K562 (cell line): ENCODE measurements at regions not wholly inside any gene's neighbourhood (a gene's known extent, or its start where the extent isn't known, plus 50 kb on each side); places are given as distances from the start of the nearest gene placed in this dataset.

Experiments used
- ATAC-seq: fragments of 200-7000 bp; cut with Tn5 transposase; 3 replicates; pipeline ENCODE4 v1.9.1; 2020; ENCODE audit warnings: moderate library complexity
- BruUV-seq: library from RNA; stranded (reverse); fragments of 400-500 nt; replicated peaks from 2 replicates; lab custom pipeline; 2021; lab: Mats Ljungman, UMichigan
- CTCF ChIA-PET: fragments of 300-600 bp; formaldehyde crosslinking; extraction: SDS; loops from one replicate; lab custom pipeline; 2021; ENCODE audit warnings: low intra/inter-chr PET ratio; lab: Yijun Ruan, JAX
- POLR2A ChIA-PET: fragments of 300-600, 350-650 bp; sonication (Branson Sonifier 250); formaldehyde crosslinking; extraction: SDS; loops from one replicate; lab custom pipeline; 2021; ENCODE audit warnings: antibody characterized with exemption, inconsistent platforms; lab: Yijun Ruan, JAX
- DNase-seq, 4 experiments: peaks; one replicate each; pipeline versions ENCODE4 v3.0.0 to v3.0.0-alpha.2; 2011 to 2018; ENCODE audit warnings: low spot score in 3 of 4, mixed read lengths in 3 of 4; ENCODE audit errors: extremely low read depth in 1 of 4
- FAIRE-seq: peaks from 2 replicates; lab custom pipeline; 2011; peaks lifted over from hg19 to GRCh38; lab: Jason Lieb, UNC
- H2AFZ ChIP-seq: 2 replicates; pipeline ENCODE4 v1.6.0; 2011; ENCODE audit warnings: low read depth, low read length, control low read depth, inconsistent platforms
- H3K27ac ChIP-seq: fragments of 200-600 bp; 3 replicates; pipeline ENCODE4 v1.8.0; 2011; ENCODE audit warnings: low read depth, mild to moderate bottlenecking, control low read depth, inconsistent platforms, low read length, moderate library complexity, mixed read lengths; ENCODE audit errors: extremely low read depth
- H3K27me3 ChIP-seq, 2 experiments: fragments of 300-600 bp in 1 of 2; 2 replicates in 1 of 2; 3 replicates in 1 of 2; pipeline versions ENCODE4 v1.6.0 to v1.8.0; 2011; ENCODE audit warnings: inconsistent platforms in 2 of 2, low read length in 2 of 2, mild to moderate bottlenecking in 1 of 2, mixed read lengths in 1 of 2, moderate library complexity in 1 of 2; ENCODE audit not compliant: control insufficient read depth in 2 of 2, insufficient read depth in 2 of 2
- H3K36me3 ChIP-seq: fragments of 300-600 bp; 3 replicates; pipeline ENCODE4 v1.8.0; 2011; ENCODE audit warnings: mild to moderate bottlenecking, low read length, inconsistent platforms; ENCODE audit not compliant: control insufficient read depth, insufficient read depth
- H3K4me1 ChIP-seq, 2 experiments: fragments of 200-600 bp in 1 of 2; replicated peaks in 1 of 2; 2 replicates in 1 of 2; 3 replicates in 1 of 2; pipeline versions ENCODE4 v1.5.1 to v1.8.0; 2011; ENCODE audit warnings: inconsistent platforms in 2 of 2, low read length in 2 of 2, mild to moderate bottlenecking in 1 of 2, mixed read lengths in 1 of 2, moderate library complexity in 1 of 2; ENCODE audit not compliant: control insufficient read depth in 2 of 2, insufficient read depth in 2 of 2
- H3K4me2 ChIP-seq: 2 replicates; pipeline ENCODE4 v1.6.1; 2011; ENCODE audit warnings: low read length, control low read depth, inconsistent platforms, mixed read lengths; ENCODE audit not compliant: insufficient read depth
- H3K4me3 ChIP-seq: fragments of 200-600 bp; sonication (generic), shearing (Covaris generic); 2 replicates; pipeline ENCODE4 v1.5.1; 2016; ENCODE audit warnings: control low read depth, inconsistent platforms
- H3K79me2 ChIP-seq: fragments of 200-600 bp; 3 replicates; pipeline ENCODE4 v1.8.0; 2011; ENCODE audit warnings: low read length, inconsistent platforms; ENCODE audit not compliant: control insufficient read depth, insufficient read depth
- H3K9ac ChIP-seq, 2 experiments: 2 replicates each; pipeline versions ENCODE4 v1.6.0 to v1.6.1; 2011; ENCODE audit warnings: low read depth in 2 of 2, low read length in 2 of 2, control low read depth in 1 of 2, inconsistent platforms in 1 of 2, mild to moderate bottlenecking in 1 of 2, mixed read lengths in 1 of 2; ENCODE audit not compliant: insufficient read depth in 1 of 2
- H3K9me1 ChIP-seq: one replicate; pipeline ENCODE4 v1.6.0; 2011; ENCODE audit warnings: inconsistent platforms, mild to moderate bottlenecking, low read length, moderate library complexity; ENCODE audit not compliant: control insufficient read depth, insufficient read depth
- H3K9me3 ChIP-seq: replicated peaks from 2 replicates; pipeline ENCODE4 v1.5.1; 2011; ENCODE audit warnings: low read depth, low read length, inconsistent platforms; ENCODE audit not compliant: control insufficient read depth, insufficient read depth
- H4K20me1 ChIP-seq: replicated peaks from 2 replicates; pipeline ENCODE4 v1.6.1; 2011; ENCODE audit warnings: low read length, inconsistent platforms, mixed read lengths; ENCODE audit not compliant: control insufficient read depth, insufficient read depth
- BCL6 ChIP-seq: fragments of 250-450 bp; sonication (Bioruptor Pico); IDR thresholded peaks from 2 replicates; pipeline ENCODE4 v1.4.0; 2020
- DLX4 ChIP-seq: fragments of 250-450 bp; sonication (Bioruptor Pico); IDR thresholded peaks from 2 replicates; pipeline ENCODE4 v1.6.1; 2021; ENCODE audit warnings: mild to moderate bottlenecking
- FIP1L1 ChIP-seq: fragments of 200-400 bp; formaldehyde crosslinking; IDR thresholded peaks from 2 replicates; pipeline ENCODE4 v1.6.1; 2018; ENCODE audit warnings: mild to moderate bottlenecking, low read depth, low read length; ENCODE audit not compliant: poor library complexity, severe bottlenecking
- GATA2 ChIP-seq: sonication (generic); formaldehyde crosslinking; IDR thresholded peaks from 2 replicates; pipeline ENCODE4 v1.4.0; 2020; ENCODE audit warnings: mild to moderate bottlenecking, missing genetic modification reagents
- KLF16 ChIP-seq: IDR thresholded peaks from 2 replicates; pipeline ENCODE4 v1.6.1; 2016; ENCODE audit warnings: antibody characterized with exemption
- PTTG1 ChIP-seq: fragments of 450-650 bp; IDR thresholded peaks from 2 replicates; pipeline ENCODE4 v1.6.1; 2016; ENCODE audit warnings: low read depth, mild to moderate bottlenecking, missing genetic modification characterization, missing compliant biosample characterization
- SMARCA5 ChIP-seq: fragments of 450-650 bp; IDR thresholded peaks from 2 replicates; pipeline ENCODE4 v1.6.1; 2016
- ZBTB7A ChIP-seq: IDR thresholded peaks from 2 replicates; pipeline ENCODE4 v1.6.1; 2011; ENCODE audit warnings: low read depth, mild to moderate bottlenecking, low read length, moderate library complexity, borderline replicate concordance; ENCODE audit not compliant: control insufficient read depth
- ZNF436 ChIP-seq: fragments of 250-450, 450-650 bp; sonication (Bioruptor Pico); formaldehyde crosslinking; IDR thresholded peaks from 2 replicates; pipeline ENCODE4 v1.7.0; 2020; ENCODE audit warnings: mild to moderate bottlenecking
- ZNF586 ChIP-seq: fragments of 450-650 bp; formaldehyde crosslinking; conservative IDR thresholded peaks from 2 replicates; pipeline ENCODE4 v1.4.0; 2020; ENCODE audit warnings: mild to moderate bottlenecking, moderate library complexity
- ZNF644 ChIP-seq: fragments of 200-800 bp; sonication (Bioruptor generic); IDR thresholded peaks from 2 replicates; pipeline ENCODE4 v1.6.1; 2016; ENCODE audit warnings: low read depth, missing genetic modification characterization, missing compliant biosample characterization
- WGBS: fragments of 100-300 bp; shearing (Covaris generic); methylation state at CpG from one replicate; pipeline ENCODE4 v1.1.6; 2016; ENCODE audit warnings: low coverage, mixed read lengths; ENCODE audit not compliant: insufficient coverage; ENCODE audit errors: missing lambda C conversion rate; 5-methylcytosine and 5-hydroxymethylcytosine counted together
- in situ Hi-C: fragments of 300-500 bp; cut with MboI; formaldehyde crosslinking; loops from 4 replicates; pipeline ENCODE4 v1.15.0; 2018; ENCODE audit warnings: inconsistent platforms, mixed read lengths
- intact Hi-C: fragments of 100-400 bp; cut with micrococcal nuclease; formaldehyde crosslinking; loops from 2 replicates; pipeline ENCODE4 v1.14.2; 2022
- TF ChIP-seq, protein P1 (sequence below): sonication (generic); IDR thresholded peaks from 2 replicates; pipeline ENCODE4 v1.6.1; 2016
- TF ChIP-seq, protein P2 (sequence below): sonication (generic); formaldehyde crosslinking; IDR thresholded peaks from 2 replicates; pipeline ENCODE4 v1.5.0; 2020; ENCODE audit warnings: missing genetic modification reagents
- TF ChIP-seq, protein P3 (sequence below), 2 experiments: fragments of 450-650 bp; IDR thresholded peaks; 2 replicates each; pipeline ENCODE4 v1.6.1; 2016; ENCODE audit warnings: mild to moderate bottlenecking in 2 of 2, borderline replicate concordance in 1 of 2, low read depth in 1 of 2, moderate library complexity in 1 of 2

GRCh38 chr7:81321949-81322348, 403.1 kb upstream of the SEMA3C start:
- no peak overlapping the region for H3K9ac ChIP-seq
- H4K20me1 ChIP-seq: no peaks in the 10 kb centered on the region
- H3K27ac ChIP-seq: no peak overlapping the region
- DNase-seq (no peak), FAIRE-seq (no peak), ATAC-seq (no peak)
- H2AFZ ChIP-seq: no peak overlapping the region
- H3K4me2 ChIP-seq: no peak overlapping the region
- no peaks in the 10 kb centered on the region for H3K9me1 ChIP-seq
- POLR2A ChIA-PET: no interaction called here
- in situ Hi-C loops (no loop called here), intact Hi-C loops (no loop called here)
- no peaks in the 10 kb centered on the region for H3K36me3 ChIP-seq
- H3K4me1 ChIP-seq: no peaks in the 10 kb centered on the region
- CTCF ChIA-PET: no interaction called here
- no peaks in the 10 kb centered on the region for H3K9me3 ChIP-seq
- no peak overlapping the region for H3K4me3 ChIP-seq
- no TSS peak for BruUV-seq
- H3K27me3 ChIP-seq: no peaks in the 10 kb centered on the region
- H3K79me2 ChIP-seq: no peaks in the 10 kb centered on the region
- 14% methylated on average over 1 of the region's 1 CpG for WGBS
- TF ChIP-seq, protein P1, sequence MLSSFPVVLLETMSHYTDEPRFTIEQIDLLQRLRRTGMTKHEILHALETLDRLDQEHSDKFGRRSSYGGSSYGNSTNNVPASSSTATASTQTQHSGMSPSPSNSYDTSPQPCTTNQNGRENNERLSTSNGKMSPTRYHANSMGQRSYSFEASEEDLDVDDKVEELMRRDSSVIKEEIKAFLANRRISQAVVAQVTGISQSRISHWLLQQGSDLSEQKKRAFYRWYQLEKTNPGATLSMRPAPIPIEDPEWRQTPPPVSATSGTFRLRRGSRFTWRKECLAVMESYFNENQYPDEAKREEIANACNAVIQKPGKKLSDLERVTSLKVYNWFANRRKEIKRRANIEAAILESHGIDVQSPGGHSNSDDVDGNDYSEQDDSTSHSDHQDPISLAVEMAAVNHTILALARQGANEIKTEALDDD: no peak
- TF ChIP-seq PTTG1 (tag) (no peak), KLF16 (no peak), SMARCA5 (no peak), DLX4 (no peak), GATA2 (CRISPR knock-in tag) (no peak), BCL6 (CRISPR knock-in tag) (no peak), ZNF586 (CRISPR knock-in tag) (no peak), FIP1L1 (no peak), ZBTB7A (no peak), ZNF644 (tag) (no peak), ZNF436 (CRISPR knock-in tag) (no peak)
- TF ChIP-seq, protein P2, sequence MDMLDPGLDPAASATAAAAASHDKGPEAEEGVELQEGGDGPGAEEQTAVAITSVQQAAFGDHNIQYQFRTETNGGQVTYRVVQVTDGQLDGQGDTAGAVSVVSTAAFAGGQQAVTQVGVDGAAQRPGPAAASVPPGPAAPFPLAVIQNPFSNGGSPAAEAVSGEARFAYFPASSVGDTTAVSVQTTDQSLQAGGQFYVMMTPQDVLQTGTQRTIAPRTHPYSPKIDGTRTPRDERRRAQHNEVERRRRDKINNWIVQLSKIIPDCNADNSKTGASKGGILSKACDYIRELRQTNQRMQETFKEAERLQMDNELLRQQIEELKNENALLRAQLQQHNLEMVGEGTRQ (CRISPR knock-in tag): no peak
- TF ChIP-seq, protein P3, sequence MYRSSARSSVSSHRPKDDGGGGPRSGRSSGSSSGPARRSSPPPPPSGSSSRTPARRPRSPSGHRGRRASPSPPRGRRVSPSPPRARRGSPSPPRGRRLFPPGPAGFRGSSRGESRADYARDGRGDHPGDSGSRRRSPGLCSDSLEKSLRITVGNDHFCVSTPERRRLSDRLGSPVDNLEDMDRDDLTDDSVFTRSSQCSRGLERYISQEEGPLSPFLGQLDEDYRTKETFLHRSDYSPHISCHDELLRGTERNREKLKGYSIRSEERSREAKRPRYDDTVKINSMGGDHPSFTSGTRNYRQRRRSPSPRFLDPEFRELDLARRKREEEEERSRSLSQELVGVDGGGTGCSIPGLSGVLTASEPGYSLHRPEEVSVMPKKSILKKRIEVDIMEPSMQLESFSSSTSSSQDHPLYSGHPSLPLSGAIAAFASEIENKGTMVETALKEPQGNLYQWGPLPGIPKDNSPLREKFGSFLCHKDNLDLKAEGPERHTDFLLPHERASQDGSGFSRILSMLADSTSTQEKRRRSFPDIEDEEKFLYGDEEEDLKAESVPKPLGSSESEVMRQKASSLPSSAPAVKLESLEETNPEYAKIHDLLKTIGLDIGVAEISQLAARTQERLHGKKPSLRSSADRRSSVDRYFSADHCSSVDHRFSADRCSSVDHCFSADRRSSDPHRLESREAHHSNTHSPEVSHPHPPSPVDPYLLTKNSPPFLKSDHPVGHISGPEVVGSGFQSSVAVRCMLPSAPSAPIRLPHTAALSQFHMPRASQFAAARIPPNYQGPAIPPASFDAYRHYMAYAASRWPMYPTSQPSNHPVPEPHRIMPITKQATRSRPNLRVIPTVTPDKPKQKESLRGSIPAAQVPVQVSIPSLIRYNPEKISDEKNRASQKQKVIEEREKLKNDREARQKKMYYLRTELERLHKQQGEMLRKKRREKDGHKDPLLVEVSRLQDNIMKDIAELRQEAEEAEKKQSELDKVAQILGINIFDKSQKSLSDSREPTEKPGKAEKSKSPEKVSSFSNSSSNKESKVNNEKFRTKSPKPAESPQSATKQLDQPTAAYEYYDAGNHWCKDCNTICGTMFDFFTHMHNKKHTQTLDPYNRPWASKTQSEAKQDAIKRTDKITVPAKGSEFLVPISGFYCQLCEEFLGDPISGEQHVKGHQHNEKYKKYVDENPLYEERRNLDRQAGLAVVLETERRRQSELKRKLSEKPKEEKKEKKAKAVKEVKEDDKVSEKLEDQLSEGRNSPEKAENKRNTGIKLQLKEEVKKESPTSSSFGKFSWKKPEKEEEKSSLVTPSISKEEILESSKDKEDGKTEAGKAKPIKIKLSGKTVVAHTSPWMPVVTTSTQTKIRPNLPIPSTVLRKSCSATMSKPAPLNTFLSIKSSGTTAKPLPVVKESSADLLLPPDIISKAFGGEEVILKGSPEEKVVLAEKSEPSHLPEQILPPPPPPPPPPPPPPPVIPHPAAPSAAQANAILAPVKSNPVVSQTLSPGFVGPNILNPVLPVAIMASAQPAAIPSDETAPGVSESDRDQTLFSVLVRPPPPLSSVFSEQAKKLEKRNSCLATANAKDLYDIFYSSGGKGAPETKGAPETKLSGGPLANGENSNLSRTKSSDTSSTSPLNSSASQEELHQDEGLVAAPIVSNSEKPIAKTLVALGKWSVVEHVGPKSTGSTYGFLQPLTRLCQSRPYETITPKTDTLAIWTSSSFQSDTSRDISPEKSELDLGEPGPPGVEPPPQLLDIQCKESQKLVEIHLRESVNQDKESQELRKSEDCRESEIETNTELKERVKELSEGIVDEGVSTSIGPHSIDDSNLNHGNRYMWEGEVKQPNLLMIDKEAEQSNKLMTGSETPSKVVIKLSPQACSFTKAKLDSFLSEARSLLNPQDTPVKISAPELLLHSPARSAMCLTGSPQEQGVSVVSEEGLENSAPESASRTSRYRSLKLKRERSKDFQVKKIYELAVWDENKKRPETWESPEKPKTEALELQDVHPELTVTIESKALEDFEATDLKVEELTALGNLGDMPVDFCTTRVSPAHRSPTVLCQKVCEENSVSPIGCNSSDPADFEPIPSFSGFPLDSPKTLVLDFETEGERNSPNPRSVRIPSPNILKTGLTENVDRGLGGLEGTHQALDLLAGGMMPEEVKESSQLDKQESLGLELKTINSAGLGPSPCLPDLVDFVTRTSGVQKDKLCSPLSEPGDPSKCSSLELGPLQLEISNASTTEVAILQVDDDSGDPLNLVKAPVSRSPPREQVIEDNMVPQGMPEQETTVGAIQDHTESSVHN (IDR thresholded peaks at IDR 0.05; ENCODE audit: borderline replicate concordance in 1 of 2, low read depth in 1 of 2): no peak
